ENCODE measurements at regions not wholly inside any gene's neighbourhood (a gene's known extent, or its start where the extent isn't known, plus 50 kb on each side); places are given as distances from the start of the nearest gene placed in this dataset.
A peak's percentile ranks its signal among the peaks of the same experiment; 100 is the strongest.

DNA sequence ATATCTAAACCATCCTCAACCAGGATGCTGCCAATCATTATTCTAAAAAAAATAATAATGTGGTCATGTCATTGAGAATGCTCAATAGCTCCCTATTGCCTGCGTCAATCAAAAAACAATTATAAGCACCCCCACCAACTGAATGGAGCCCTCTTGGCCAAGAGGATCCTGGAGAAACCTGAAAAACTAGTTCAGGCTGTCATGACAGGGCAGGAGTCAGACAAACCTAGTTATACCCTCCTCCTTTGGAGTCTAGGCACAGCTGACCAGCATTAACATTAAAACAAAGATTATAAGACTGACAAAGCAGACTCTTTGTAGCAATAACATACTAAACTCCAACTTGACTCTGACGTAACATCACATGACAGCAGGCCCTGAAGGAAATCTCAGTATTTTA lies 119.2 kb upstream of the CCL2 start:
- DNase-seq (ENCODE audit: low read depth in 2 of 2): no peak

DNA sequence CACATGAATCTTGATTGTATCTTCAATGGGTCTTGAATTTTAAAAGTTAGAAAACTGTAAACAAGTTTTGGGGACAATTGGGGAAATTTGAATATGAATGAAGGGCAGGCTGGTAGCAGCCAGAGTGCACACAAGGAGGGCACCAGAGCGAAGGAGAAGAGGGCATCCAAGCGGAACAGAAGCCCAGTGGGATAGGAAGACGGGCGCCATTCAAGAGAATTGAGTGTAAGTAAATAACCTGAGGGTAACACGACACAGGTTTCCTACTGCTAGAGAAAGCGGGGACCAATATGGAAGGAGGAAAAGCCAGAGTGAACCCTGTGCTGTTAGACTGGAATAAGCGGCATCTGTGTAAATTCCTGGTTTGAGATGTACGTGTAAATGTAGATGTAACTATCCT lies 115.1 kb upstream of the CCL2 start:
- DNase-seq (ENCODE audit: low read depth in 2 of 2): no peak

DNA sequence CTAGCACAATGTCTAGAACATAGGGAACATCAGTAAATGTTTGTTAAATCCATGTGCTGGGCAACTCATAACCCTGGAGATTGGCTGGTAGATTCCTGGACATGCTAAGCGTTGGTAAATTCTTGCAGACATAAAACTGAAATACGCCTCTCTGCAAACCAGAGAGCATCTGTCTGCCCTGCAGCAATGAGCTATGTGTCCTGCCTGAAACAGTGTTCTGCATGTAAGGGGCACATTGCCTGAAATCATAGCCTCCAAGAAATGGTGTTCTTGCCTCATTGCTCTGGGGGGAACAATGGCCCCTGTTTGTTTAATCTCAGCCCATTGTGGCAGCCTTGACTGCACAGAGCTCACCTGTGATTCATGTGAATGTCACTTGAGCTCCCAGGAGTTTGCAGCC lies 113.5 kb upstream of the CCL2 start:
- DNase-seq (ENCODE audit: low read depth in 2 of 2): no peak

DNA sequence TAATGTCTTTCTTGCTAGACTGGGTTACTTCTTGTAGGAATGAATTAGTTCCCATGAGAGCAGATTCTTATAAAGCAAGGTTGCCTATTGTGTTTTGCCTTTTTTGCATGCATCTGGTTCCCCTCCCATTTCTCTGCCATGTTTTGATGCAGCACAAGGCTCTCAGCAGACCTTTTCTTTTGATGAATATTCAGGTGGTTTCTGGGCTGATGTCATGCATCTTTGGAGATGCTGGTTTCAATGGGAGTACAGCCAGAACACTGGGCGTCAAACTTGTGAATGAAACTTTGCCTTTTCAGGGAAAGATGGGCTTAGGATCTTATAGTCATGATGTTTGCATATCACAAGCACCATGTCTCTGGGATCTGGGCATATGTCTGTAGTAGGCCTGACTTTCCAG lies 111.7 kb upstream of the CCL2 start:
- DNase-seq (ENCODE audit: low read depth in 2 of 2): no peak

DNA sequence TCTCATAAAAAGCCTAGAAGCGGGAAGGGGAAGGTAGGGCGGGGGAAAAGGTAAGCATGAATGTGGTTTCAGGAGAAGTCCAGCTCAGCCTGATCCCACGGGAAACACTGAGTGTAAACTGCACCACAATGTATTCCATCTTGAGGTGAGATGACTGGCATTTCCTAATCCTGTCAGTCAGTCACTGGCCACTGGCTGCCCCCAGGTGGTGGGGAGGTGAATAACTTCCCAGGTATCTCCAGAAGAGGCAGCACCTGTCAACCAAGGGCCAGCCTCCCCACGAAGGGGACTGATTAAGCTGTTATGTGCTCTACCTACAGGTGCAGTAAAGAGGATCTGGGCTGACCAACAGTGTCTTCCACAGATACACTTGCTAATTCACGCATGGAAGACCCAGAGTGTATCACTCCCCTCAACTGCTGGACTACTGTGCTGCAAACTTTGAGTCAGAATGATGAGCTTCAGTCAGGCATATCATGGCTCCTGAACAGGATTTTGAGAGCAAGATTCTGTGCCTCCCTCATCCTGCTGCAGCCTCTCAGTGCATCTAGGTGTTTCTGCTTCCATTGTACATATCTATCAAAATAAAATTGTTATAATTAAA lies 108.5 kb upstream of the CCL2 start:
- no peak for DNase-seq (ENCODE audit: low read depth in 2 of 2)

DNA sequence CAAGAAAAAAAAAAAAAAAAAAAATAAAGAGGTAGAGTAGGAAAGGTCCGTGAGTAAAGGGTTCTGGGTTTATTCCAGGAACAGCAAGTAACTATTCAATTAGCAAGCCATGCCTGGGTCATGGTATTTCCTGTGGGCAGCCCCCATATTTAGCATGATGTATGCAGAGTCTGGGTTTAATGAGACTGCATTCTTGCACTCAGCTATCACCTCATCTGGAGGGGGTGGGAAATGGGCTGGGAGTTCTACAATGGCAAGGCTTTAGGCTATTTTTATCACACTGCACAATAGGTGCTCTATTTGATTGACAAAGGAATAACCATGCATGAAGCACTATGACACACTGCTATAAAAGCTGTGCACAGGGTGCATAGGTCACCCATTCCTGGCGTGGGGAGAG lies 104.0 kb upstream of the CCL2 start:
- no peak for DNase-seq (ENCODE audit: low read depth in 2 of 2)

DNA sequence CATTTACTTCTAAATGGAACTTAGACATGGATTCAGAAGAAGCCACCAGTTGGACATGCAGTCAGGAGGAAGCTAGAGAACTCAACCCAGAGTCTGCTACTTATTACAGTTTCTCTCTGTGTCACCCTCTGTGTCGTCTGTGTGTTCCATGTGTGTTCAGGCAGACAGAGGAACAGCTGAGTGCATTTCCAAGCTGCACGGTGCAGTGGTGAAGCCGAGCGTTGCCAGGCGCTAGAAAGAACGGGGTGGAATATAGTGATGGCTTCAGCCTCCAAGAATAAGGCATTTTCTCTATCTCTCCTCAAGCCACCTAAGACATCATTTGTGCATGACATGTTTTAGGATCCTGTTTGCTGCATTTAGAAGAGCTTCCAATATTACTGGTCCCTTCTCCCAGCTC lies 101.1 kb upstream of the CCL2 start:
- DNase-seq (ENCODE audit: low read depth in 2 of 2): no peak

DNA sequence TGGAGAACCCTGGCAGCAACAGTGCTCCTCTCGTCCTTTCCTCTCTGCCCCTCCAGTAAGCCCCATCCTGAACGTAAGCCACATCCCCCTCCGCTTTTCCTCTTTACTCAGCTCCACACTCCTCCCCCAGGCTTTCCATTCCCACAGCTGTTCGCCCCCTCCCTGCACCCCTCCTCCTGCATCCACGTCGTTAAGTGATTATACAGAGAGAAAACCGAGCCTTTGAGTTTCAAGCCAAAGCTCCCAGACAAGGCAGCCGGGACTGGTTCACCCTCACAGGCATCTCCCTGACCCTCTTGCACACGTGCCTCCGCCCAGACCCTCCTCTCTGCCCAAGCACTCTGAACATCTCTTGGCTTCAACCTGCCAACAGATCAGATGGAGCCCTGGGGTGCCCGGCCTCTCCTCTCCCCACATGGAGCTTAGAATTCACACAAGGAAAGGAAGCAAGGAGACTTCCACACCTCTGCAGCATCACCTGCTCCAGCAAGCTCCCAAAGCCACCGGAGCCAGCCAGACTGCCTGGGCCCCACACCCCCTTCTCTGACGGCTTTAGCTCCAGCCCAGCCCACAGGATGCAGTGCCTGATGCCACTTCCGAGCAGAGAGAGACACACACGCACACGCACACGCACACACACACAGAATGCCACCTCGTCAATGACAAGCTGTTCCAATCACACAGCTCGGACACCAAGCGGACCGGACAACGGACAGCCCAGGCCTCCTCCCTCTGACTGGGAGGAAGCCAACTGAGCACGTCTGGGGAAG lies 99.9 kb upstream of the CCL2 start:
- DNase-seq (ENCODE audit: low read depth in 2 of 2): no peak

DNA sequence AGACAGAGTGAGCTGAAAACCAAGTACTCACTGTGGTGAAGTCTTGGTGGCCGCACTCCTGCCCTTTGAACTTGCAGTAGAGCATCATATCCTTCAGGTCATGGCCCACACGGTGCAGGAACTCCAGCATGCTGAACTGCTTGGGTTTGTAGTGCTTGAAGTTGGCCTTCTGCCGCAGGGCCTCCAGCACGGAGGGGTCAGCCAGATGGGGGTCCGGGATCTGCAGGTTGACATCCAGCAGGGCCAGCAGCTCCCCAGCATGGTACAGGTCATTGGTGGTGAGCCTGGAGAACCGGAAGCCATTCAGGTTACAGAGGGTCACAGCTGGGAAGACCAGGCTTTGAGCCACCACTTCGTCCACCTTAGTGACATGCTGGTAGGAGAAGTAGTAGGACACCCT lies 99.1 kb upstream of the CCL2 start:
- DNase-seq (ENCODE audit: low read depth in 2 of 2): no peak

DNA sequence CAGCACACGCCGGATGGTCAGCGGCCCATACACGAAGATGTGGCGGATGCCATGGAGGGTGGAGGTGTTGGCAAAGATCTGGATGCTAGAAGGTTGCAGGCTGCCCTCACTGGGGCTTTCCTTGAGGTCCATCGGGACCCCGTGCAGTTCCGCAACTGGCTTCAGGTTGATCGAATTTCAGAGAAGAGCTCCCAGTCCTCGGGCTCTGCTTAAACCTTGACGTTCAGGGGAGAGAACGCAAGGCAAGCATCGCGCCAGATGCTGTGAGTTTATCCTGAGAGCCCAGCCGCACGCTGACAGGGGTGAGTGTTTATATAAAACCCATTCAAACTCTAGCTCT lies 98.7 kb upstream of the CCL2 start:
- no peak for DNase-seq (ENCODE audit: low read depth in 2 of 2)

DNA sequence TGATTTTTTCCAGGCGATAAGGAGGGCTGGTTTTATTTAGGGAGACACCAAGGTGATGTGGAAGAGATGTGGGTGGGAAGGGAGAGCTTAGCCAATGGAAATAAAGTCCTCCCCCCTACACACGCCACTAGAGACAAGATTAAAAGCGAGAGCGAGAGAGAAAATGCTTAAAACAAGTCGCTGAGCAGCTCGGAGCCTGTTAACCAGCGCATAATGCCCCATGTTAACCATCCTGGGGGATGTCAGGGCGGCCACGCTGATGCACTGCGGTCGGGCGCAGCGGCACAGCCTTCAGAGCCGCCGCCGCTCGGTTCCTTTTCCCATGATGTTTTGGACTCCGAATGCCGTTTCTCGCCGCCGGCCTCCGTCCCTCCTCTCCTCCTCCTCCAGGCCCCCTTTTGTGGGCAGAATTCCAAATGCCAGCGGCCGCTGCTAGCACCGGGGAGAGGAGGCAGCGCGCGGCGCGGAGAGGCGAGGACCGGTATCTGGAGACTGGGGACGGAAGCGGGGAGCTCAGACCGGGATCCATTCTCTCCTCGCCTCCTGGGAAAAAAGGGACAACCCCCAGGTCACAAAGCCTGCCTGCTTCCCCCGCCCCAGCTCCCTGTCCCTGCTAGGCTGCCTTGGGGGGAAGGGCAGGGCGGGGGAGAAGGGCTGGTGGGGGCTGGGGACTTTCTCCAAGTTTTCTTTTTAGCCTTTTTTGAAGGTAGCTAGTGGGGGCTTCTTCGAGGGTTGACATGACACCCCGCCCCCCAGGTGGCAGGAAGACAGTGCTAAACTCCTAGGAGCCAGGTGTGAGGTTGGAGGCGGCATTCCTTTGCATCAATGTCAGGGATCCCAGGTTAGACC lies 98.1 kb upstream of the CCL2 start:
- no peak for DNase-seq (ENCODE audit: low read depth in 2 of 2)

DNA sequence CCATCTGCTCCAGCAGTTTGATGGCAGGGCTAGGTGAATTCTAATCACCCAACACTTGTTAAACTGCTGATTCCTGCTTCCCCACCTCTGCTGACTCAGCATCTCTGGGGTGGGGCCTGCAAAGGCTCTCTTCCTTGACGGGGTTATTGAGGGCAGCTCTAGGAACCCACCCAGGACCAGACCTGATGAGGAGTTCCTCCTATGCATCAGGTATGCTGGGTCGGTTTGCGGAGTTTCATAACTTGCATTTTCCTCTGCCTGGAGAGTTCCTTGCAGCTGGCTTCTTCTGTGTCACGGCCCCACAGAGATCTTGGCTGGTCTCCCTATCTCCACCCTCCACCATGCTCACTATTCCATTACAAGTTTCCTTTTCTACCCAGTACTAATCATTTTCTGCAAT lies 93.4 kb upstream of the CCL2 start:
- no peak for DNase-seq (ENCODE audit: low read depth in 2 of 2)

DNA sequence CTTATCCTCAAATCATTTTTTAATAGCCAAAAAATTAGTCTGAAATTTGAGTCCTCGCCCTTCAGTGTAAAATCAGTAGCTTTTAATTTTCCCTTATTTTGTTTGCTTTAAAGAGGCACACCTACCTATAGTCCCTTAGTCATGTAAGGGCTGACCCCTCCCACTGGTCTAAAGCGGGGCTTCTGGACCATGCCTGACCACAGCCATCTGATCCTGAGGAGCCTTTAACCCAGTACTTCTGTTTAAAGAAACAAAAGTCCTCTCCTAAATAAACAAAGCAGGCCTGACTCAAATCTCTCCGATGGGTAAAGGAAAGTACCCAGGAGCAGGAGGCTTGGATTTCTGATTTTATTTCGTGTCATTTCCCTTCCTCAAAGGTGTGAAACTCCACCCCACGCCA lies 92.0 kb upstream of the CCL2 start:
- no peak for DNase-seq (ENCODE audit: low read depth in 2 of 2)

DNA sequence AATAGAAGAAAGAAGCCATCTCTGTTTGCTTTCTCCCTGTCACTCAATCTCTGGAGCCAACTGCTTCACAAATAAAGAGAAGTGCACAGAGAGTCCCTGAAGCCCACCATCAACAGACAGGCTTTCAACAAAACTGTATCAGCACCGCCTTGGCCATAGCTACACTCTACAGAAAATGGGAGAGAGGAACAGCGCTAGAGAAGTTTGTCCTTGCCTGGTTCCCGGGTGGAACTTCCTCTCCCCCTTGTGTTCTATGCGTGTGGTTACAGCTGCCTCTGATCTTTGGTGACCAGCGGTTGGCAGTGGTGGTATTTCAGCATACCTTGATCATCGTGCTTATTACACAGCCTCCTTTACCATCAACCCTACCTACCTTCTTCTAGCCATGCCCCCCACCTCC lies 91.4 kb upstream of the CCL2 start:
- no peak for DNase-seq (ENCODE audit: low read depth in 2 of 2)

DNA sequence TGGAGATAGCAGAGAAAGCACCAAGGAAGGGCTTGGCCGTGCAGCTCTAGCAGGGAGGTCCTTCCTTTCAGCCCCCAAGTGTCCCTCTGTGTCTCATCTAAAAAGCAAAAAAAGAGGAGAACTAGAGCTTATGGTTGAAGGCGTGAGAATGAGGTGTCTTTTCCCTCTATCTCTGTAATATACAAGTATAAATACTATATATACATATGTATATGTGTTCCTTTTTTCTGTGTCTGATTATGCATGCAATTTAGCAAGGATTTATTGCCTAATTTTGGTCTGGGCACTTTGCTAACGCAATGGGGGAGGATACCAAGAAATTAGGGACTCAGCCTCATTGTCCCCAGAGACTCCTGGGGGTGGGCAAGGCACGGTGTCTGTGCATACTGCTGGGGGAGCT lies 90.2 kb upstream of the CCL2 start:
- no peak for DNase-seq (ENCODE audit: low read depth in 2 of 2)

DNA sequence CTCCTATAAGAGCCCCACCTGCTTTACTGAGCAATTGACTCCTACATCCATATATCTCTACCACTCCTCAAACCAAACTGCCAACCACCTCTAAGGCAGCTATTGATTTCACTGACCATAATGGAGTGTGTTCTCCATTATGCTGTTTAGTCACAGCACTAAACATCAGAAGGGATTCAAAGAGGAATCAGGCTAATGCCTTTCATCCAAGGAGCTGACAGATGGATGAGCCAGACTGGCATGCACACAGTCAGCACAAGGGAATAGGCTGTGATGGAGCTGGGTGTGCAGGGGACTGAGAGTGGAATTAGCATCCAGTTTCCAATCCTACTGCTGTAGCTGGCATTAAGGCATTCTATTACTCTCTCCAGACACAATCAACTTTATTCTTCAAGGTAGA lies 88.7 kb upstream of the CCL2 start:
- DNase-seq (ENCODE audit: low read depth in 2 of 2): no peak

DNA sequence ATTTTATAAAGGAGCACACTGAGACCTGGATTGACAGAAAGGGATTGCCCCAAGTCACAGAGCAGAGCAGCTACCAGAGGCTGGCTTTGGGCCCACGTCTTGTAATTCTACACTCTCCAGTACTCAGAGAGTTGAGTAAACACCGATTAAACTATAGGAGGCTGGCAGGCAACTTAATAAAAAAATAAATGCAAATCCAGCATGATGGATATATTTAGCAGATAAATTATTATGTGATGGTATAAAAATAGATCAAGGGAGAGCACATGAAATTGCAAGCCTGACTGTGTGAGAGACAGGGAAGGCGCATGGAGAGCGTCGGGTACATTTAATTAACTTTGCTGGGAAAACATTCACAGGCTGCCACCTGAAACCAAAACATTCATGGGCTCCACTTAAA lies 87.7 kb upstream of the CCL2 start:
- DNase-seq (ENCODE audit: low read depth in 2 of 2): no peak

DNA sequence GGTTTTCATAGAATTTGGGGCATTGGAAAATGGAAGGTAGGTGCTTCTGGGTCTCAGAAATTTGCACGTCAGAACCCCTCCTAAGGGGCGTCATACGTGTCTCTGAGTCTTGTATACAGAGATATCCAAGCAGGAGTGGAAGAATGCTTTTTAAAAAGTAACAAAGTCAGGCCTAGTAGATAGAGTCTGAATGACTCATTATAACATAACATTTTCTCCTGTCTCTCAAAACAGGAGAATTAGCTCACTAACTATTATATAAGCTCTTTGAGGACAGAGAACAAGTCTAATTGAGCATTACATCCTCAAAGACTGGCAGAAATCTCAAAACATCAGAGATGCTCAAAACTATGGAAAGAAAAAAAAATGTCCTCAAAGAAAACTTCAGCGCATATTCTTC lies 86.1 kb upstream of the CCL2 start:
- no peak for DNase-seq (ENCODE audit: low read depth in 2 of 2)

DNA sequence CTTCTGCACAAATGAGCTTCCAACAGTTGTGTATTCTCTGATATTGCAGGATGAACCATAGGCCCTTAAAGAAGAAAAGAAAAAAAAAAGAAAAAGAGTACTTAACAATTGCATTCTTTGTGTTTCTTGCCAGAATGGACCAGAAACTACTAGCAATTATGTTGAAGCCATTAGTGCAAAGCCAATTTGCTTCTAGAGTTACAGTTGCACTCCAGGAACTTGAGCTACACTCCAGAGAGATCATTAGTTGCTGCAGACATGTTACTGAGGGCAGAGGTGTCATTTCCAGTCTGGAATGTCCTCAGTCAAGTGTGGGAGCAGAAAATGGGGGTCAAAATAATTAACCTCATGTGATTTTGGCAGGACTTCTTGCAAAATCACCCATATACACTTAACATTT lies 85.6 kb upstream of the CCL2 start:
- DNase-seq (ENCODE audit: low read depth in 2 of 2): no peak

DNA sequence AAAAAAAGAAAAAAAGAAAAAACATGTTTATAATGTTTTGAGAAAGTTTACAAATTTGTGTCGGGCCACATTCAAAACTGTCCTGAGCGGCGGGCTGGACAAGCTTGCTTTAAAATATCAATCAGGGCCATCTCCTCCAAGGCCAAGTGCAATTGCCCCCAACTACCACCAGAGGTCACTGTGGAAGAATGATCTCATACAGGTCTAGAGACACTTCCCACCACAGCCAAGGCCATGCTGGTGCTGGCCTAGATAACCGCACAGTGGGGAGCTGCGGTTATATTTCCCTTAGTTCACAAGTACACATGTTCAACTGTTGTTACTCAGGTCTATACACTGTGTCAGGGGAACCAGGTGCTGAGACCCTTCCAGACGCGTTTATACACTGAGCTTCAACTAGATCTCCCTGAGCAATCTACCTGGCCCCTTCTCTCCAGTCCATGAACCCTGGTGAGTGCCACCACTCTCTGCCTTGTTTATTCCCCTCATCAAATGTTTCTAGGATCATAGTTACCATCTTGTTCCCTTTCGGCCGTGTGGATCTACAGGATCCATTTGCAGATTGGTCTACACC lies 83.8 kb upstream of the CCL2 start:
- no peak for DNase-seq (ENCODE audit: low read depth in 2 of 2)

DNA sequence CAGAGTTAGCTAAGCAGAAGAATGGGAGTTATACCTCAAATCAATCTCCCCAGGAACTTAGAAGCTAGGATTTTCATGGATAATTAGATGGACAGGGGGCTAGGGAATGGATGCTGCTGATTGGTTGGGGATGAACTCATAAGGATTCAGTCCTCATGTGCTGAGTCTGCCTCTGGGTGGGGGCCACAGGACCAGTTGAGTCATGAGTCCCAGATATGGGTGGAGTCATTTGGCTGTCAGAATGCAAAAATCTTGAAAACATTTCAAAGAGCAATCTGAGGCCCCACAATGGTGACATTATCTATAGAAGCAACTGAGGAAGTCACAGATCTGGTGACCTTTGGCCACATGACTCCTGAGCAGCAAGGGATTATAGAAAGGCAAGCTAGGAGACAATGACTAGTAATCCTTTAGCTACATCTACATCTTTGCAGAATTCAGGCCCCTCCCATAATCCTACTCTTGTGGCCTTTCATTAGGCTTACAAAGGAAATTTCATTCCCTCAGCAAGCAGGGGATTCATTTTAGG lies 82.6 kb upstream of the CCL2 start:
- no peak for DNase-seq (ENCODE audit: low read depth in 2 of 2)

DNA sequence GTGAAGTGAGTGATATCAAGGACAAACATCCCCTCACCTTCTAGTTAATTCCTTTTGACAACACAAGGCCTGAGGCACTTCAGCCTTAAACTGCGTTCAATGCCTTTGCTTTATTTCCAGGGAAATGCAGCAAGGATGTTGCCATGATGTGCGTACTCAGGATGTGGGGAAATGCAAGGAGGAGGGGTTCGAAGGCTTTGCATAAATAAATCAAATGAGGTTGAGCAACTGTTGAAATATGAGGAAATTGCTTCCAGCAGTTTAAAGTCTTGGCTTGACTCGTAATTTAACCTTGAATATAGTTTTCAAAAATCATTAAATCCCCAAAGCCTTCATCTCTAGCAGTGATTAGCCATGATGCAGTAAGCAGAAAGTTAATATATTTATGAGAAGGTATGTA lies 81.8 kb upstream of the CCL2 start:
- DNase-seq (ENCODE audit: low read depth in 2 of 2): peak; percentile 47 to 51

DNA sequence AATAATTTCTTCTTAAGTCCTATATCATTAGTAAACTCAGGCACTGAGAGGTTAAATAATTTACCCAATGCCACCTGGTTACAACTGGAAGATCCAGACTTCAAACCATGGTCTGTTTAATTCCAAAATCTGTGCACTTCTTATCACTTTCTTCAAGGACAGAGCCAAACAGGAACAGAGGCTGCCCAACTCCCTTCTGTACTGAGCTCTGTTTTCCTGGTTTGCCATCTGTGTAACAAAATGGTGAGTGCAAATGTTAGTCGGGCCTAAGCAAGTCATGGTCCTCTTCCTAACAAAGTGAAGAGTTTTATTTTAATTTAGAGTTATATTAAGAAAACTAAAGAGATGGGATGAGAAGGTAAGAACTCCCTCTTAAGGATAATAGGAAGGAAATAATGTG lies 80.6 kb upstream of the CCL2 start:
- DNase-seq (ENCODE audit: low read depth in 2 of 2): no peak

All from fibroblast of skin of left biceps (primary cell).